ENCODE measurements at regions not wholly inside any gene's neighbourhood (a gene's known extent, or its start where the extent isn't known, plus 50 kb on each side); places are given as distances from the start of the nearest gene placed in this dataset.

DNA sequence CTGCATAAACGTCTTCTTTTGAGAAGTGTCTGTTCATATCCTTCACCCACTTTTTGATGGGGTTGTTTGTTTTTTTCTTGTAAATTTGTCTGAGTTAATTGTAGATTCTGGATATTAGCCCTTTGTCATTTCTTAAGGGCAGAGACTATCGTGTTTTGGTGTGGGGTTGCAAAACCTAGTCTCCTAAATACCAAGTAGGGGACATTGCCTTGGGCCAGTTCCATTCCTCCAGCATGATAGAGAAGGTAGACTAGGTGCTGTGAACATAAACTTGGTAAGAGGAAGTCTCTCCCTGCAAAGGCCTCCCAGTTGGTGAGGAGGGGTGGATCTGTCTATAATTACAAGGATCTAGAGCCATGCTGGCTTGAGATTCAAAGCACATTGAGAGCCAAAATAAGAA, 390.7 kb downstream of the VRK1 start:
- FAIRE-seq (no peak), DNase-seq (ENCODE audit: low read depth, low spot score) (no peak)
- dilution Hi-C loops (cut with MboI; ENCODE audit: extremely low pct_ligation_motif_present, low sequenced_read_pairs) (no loop called here), intact Hi-C loops (cut with micrococcal nuclease) (no loop called here)
- Histone ChIP-seq H3K27ac (ENCODE audit: insufficient read depth, low read depth, low read length) (no peak overlapping the region), H3K36me3 (ENCODE audit: control insufficient read depth in 2 of 2, extremely low read depth in 1 of 2, insufficient read depth in 2 of 2, low read length in 2 of 2) (no peaks in the 10 kb centered on the region), H3K9me3 (replicated peaks; ENCODE audit: control insufficient read depth, insufficient read depth, low read length) (no peaks in the 10 kb centered on the region), H3K27me3 (ENCODE audit: control insufficient read depth in 2 of 2, insufficient read depth in 2 of 2, low read length in 2 of 2) (no peaks in the 10 kb centered on the region), H3K4me2 (ENCODE audit: insufficient read depth, low read length) (no peak overlapping the region), H3K79me2 (ENCODE audit: control insufficient read depth, insufficient read depth, low read length) (no peaks in the 10 kb centered on the region), H3K9ac (replicated peaks; ENCODE audit: extremely low read depth, insufficient read depth, low read length) (no peak overlapping the region), H3K4me1 (ENCODE audit: control insufficient read depth, extremely low read depth, insufficient read depth, low read length) (no peaks in the 10 kb centered on the region), H4K20me1 (replicated peaks; ENCODE audit: control insufficient read depth, extremely low read depth, insufficient read depth, low read length) (no peaks in the 10 kb centered on the region), H3K4me3 (replicated peaks in 1 of 3; ENCODE audit: insufficient read depth in 1 of 3, low read depth in 1 of 3, low read length in 3 of 3) (no peak overlapping the region), H3K9me1 (replicated peaks; ENCODE audit: control insufficient read depth, extremely low read depth, insufficient read depth, low read length) (no peaks in the 10 kb centered on the region), H2AFZ (ENCODE audit: low read depth, low read length) (no peak overlapping the region)
- TF ChIP-seq POLR2A (IDR thresholded peaks at IDR 0.05; ENCODE audit: low read depth, low read length) (no peak), EZH2 (IDR thresholded peaks at IDR 0.05; ENCODE audit: borderline replicate concordance, low read depth, low read length, severe bottlenecking) (no peak), GATA2 (IDR thresholded peaks at IDR 0.05; ENCODE audit: insufficient read depth, insufficient read length, low read depth, low read length) (no peak), MAX (IDR thresholded peaks at IDR 0.05; ENCODE audit: insufficient read depth, insufficient read length) (no peak), JUN (IDR thresholded peaks at IDR 0.05; ENCODE audit: borderline replicate concordance, insufficient read depth, insufficient read length, low read depth) (no peak), MYC (IDR thresholded peaks at IDR 0.05; ENCODE audit: low read depth, low read length) (no peak), POLR2AphosphoS5 (IDR thresholded peaks at IDR 0.05; ENCODE audit: insufficient read depth, low read depth, low read length) (no peak), FOS (IDR thresholded peaks at IDR 0.05; ENCODE audit: borderline replicate concordance, insufficient read depth, low read length) (no peak)
- TF ChIP-seq, protein P1, sequence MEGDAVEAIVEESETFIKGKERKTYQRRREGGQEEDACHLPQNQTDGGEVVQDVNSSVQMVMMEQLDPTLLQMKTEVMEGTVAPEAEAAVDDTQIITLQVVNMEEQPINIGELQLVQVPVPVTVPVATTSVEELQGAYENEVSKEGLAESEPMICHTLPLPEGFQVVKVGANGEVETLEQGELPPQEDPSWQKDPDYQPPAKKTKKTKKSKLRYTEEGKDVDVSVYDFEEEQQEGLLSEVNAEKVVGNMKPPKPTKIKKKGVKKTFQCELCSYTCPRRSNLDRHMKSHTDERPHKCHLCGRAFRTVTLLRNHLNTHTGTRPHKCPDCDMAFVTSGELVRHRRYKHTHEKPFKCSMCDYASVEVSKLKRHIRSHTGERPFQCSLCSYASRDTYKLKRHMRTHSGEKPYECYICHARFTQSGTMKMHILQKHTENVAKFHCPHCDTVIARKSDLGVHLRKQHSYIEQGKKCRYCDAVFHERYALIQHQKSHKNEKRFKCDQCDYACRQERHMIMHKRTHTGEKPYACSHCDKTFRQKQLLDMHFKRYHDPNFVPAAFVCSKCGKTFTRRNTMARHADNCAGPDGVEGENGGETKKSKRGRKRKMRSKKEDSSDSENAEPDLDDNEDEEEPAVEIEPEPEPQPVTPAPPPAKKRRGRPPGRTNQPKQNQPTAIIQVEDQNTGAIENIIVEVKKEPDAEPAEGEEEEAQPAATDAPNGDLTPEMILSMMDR (IDR thresholded peaks at IDR 0.05; ENCODE audit: extremely low read depth in 1 of 2, insufficient read depth in 1 of 2, low read depth in 1 of 2, low read length in 2 of 2), result no peak
- ChIA-PET CTCF (no interaction called here), POLR2A (no interaction called here)
- BruUV-seq (replicated peaks), result no TSS peak
